ENCODE measurements at regions not wholly inside any gene's neighbourhood (a gene's known extent, or its start where the extent isn't known, plus 50 kb on each side); places are given as distances from the start of the nearest gene placed in this dataset.
A peak's percentile ranks its signal among the peaks of the same experiment; 100 is the strongest.

DNA sequence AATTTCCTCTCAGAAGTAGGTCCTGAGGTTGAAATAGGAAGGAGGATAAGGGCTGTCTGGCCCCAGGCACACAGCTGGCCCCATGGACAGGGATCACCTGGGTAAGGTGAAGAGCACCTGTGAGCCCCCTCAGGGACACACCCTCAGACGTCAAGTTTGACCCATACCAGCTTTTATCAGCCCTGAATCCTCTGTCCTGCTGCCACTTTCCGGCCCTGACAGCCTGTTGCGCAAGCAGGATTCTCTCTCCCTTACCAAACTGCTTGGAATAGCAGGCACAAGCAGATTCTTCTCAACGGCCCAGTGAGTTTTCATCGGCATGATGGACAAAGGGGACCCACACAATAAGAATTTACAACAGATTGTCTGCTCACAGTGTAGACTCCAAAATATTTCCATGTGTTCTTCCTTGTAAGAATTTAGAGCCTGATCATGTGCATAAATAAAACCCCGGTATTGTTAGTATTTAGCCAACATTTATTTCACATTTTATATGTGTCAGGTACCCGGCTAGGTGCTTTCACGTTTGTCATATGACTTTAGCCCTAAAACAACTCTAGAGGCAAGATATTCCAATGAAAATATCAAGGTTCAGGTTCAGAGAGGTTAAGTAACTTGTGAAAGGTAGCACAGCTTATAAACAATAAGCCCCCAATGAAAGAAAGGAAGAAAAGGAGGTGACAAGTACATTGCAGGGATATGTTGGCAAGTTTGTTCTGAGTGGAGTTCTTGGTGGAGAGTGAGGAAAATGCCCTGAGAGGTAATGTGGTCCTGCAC lies 107.2 kb upstream of the KIT start:
- Histone ChIP-seq H3K9me3 (no peaks in the 10 kb centered on the region), H3K4me3 (no peak overlapping the region), H3K36me3 (no peaks in the 10 kb centered on the region), H3K4me1 (peaks cover 0 to 14% (median 0%) of the 10 kb centered on the region in 9 donors), H3K27ac (no peak overlapping the region), H3K27me3 (no peaks in the 10 kb centered on the region)
- peak in 1 of 2 donors; percentile 10 for DNase-seq
- TF ChIP-seq, protein P1, sequence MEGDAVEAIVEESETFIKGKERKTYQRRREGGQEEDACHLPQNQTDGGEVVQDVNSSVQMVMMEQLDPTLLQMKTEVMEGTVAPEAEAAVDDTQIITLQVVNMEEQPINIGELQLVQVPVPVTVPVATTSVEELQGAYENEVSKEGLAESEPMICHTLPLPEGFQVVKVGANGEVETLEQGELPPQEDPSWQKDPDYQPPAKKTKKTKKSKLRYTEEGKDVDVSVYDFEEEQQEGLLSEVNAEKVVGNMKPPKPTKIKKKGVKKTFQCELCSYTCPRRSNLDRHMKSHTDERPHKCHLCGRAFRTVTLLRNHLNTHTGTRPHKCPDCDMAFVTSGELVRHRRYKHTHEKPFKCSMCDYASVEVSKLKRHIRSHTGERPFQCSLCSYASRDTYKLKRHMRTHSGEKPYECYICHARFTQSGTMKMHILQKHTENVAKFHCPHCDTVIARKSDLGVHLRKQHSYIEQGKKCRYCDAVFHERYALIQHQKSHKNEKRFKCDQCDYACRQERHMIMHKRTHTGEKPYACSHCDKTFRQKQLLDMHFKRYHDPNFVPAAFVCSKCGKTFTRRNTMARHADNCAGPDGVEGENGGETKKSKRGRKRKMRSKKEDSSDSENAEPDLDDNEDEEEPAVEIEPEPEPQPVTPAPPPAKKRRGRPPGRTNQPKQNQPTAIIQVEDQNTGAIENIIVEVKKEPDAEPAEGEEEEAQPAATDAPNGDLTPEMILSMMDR (IDR thresholded peaks at IDR 0.05): no peak
- 45 to 47% methylated on average over 8 of the region's 8 CpGs for WGBS, 2 donors
- peak in 5 of 8 donors; percentile 27 to 76 (median 66) for ATAC-seq
- intact Hi-C loops (cut with DNase I): no loop called here

DNA sequence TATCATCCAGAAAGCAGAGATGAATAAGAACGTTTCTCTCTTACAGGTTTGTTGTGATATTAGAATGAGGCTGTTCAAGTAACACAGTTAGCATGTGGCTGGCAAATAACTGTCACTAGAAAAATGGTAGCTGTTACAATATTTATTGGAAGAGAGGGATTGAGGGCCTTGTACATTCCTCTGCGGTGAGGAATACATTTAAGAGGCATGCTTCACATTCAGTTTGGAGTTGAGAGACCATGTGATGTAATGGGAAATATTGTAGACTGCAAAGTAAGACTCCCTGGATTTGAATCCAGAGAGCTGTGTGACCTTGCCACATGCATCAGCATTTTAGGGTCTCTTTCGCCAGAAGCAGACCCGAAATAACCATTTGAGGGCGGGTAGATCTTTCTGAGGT lies 104.8 kb upstream of the KIT start:
- Histone ChIP-seq H3K4me3 (no peak overlapping the region), H3K27me3 (no peaks in the 10 kb centered on the region), H3K36me3 (no peaks in the 10 kb centered on the region), H3K4me1 (peaks cover 0 to 9% (median 0%) of the 10 kb centered on the region in 9 donors), H3K9me3 (no peaks in the 10 kb centered on the region), H3K27ac (no peak overlapping the region)
- 84 to 87% methylated on average over 5 of the region's 5 CpGs for WGBS, 2 donors
- TF ChIP-seq, protein P1 (IDR thresholded peaks at IDR 0.05): no peak
- intact Hi-C loops (cut with DNase I): no loop called here
- ATAC-seq (no peak), DNase-seq (no peak)

DNA sequence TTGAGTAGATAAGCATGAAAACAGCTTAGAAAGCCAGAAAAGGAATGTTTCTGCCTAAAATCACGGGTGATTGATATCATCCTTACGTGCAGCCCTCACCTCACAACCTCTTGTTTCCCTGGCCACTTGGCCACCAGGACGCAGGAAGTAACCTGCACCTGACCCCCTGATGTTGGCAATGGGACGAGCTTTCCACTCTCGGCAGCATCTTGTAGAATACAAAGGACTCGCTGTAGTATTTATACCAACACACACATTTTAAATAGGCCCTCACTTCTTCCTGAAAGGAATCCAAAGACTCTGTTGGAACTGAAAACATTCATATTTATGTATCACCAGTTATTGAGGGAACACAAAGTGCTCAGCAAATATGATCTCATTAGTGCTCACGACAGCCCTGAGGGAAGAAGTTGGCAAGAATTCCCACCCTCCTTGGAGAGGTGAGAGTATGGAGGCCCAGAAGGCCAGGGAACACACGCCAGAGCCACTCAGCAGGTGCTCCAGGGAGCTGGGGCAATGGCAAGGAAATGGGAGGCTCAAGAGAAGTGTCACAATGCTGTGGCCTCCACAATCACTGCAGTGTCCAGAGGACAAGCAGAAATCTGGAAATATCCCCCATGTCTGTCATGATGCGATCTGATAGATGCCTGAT lies 103.3 kb upstream of the KIT start:
- H3K9me3 ChIP-seq: no peaks in the 10 kb centered on the region
- H3K4me1 ChIP-seq: peaks cover 0 to 9% (median 0%) of the 10 kb centered on the region in 9 donors
- DNase-seq (no peak), ATAC-seq (no peak)
- H3K4me3 ChIP-seq: no peak overlapping the region
- no peaks in the 10 kb centered on the region for H3K27me3 ChIP-seq
- 78 to 80% methylated on average over 9 of the region's 9 CpGs for WGBS, 2 donors
- TF ChIP-seq, protein P1 (IDR thresholded peaks at IDR 0.05): no peak
- no peak overlapping the region for H3K27ac ChIP-seq
- intact Hi-C loops (cut with DNase I): no loop called here
- H3K36me3 ChIP-seq: no peaks in the 10 kb centered on the region

DNA sequence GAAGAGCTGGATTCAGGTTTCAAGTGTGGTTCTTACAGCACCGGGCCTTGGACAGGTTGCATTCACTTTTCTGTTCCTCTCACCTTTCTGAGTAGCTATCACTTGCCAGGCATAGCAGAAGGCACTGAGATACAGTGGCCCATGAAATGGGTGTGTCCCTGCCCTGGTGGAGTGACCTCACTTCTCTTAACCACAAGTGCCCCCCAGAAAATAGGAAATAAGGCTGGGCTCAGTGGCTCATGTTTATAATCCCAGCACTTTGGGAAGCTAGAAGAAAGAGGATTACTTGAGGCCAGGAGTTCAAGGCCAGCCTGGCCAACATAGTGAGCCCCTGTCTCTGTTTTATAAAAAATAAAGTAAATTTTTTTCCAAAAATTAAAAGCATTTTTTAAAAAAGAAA lies 101.7 kb upstream of the KIT start:
- intact Hi-C loops (cut with DNase I): no loop called here
- no peak for ATAC-seq
- Histone ChIP-seq H3K9me3 (no peaks in the 10 kb centered on the region), H3K36me3 (no peaks in the 10 kb centered on the region), H3K4me1 (peaks cover 0 to 5% (median 0%) of the 10 kb centered on the region in 9 donors), H3K4me3 (no peak overlapping the region), H3K27ac (no peak overlapping the region), H3K27me3 (no peaks in the 10 kb centered on the region)
- TF ChIP-seq, protein P1 (IDR thresholded peaks at IDR 0.05): no peak
- WGBS, 2 donors: 88 to 92% methylated on average over 1 of the region's 1 CpG
- no peak for DNase-seq
